ENCODE measurements at regions not wholly inside any gene's neighbourhood (a gene's known extent, or its start where the extent isn't known, plus 50 kb on each side); places are given as distances from the start of the nearest gene placed in this dataset.

GRCh38 chrX:128156204-128156603, 104.0 kb upstream of the ACTRT1 start:
- Histone ChIP-seq H3K27me3 (ENCODE audit: low read length) (no peaks in the 10 kb centered on the region), H3K9ac (ENCODE audit: low read length) (no peak overlapping the region), H3K79me2 (ENCODE audit: insufficient read depth, low read length) (no peaks in the 10 kb centered on the region), H3F3A (ENCODE audit: insufficient read depth) (no peaks in the 10 kb centered on the region), H3K4me3 (ENCODE audit: insufficient read depth, low read length, poor library complexity, severe bottlenecking) (no peak overlapping the region), H3K9me2 (replicated peaks; ENCODE audit: insufficient read depth, low read length) (no peaks in the 10 kb centered on the region), H2AFZ (ENCODE audit: low read depth, low read length, severe bottlenecking) (no peak overlapping the region), H4K20me1 (ENCODE audit: low read depth, low read length) (no peaks in the 10 kb centered on the region), H3K9me3 (ENCODE audit: insufficient read depth, low read length) (no peaks in the 10 kb centered on the region), H3K4me2 (ENCODE audit: low read depth, low read length, poor library complexity, severe bottlenecking) (no peak overlapping the region), H3K27ac (ENCODE audit: low read depth, low read length) (no peak overlapping the region), H3K36me3 (ENCODE audit: low read length) (no peaks in the 10 kb centered on the region)
- no peak for TF ChIP-seq EZH2phosphoT487 (conservative IDR thresholded peaks at IDR 0.05; ENCODE audit: low read length)
- TF ChIP-seq CTCF (IDR thresholded peaks at IDR 0.05; ENCODE audit: insufficient read depth, low read length, poor library complexity, severe bottlenecking) = no peak

GRCh38 chrX:128142745-128143144, 90.5 kb upstream of the ACTRT1 start:
- H3K36me3 ChIP-seq (ENCODE audit: low read length) = no peaks in the 10 kb centered on the region
- no peak overlapping the region for H3K27ac ChIP-seq (ENCODE audit: low read depth, low read length)
- H3K9me2 ChIP-seq (replicated peaks; ENCODE audit: insufficient read depth, low read length) = no peaks in the 10 kb centered on the region
- H3K9me3 ChIP-seq (ENCODE audit: insufficient read depth, low read length) = no peaks in the 10 kb centered on the region
- H3K27me3 ChIP-seq (ENCODE audit: low read length) = no peaks in the 10 kb centered on the region
- no peaks in the 10 kb centered on the region for H3K79me2 ChIP-seq (ENCODE audit: insufficient read depth, low read length)
- TF ChIP-seq EZH2phosphoT487 (conservative IDR thresholded peaks at IDR 0.05; ENCODE audit: low read length) = no peak
- TF ChIP-seq CTCF (IDR thresholded peaks at IDR 0.05; ENCODE audit: insufficient read depth, low read length, poor library complexity, severe bottlenecking) = no peak
- no peak overlapping the region for H3K9ac ChIP-seq (ENCODE audit: low read length)
- H3F3A ChIP-seq (ENCODE audit: insufficient read depth) = no peaks in the 10 kb centered on the region
- no peak overlapping the region for H3K4me2 ChIP-seq (ENCODE audit: low read depth, low read length, poor library complexity, severe bottlenecking)
- no peak overlapping the region for H2AFZ ChIP-seq (ENCODE audit: low read depth, low read length, severe bottlenecking)
- no peaks in the 10 kb centered on the region for H4K20me1 ChIP-seq (ENCODE audit: low read depth, low read length)
- no peak overlapping the region for H3K4me3 ChIP-seq (ENCODE audit: insufficient read depth, low read length, poor library complexity, severe bottlenecking)

GRCh38 chrX:128106630-128107029, 54.4 kb upstream of the ACTRT1 start:
- Histone ChIP-seq H3K27ac (ENCODE audit: low read depth, low read length) (no peak overlapping the region), H3K36me3 (ENCODE audit: low read length) (no peaks in the 10 kb centered on the region), H3K27me3 (ENCODE audit: low read length) (no peaks in the 10 kb centered on the region), H3K9me3 (ENCODE audit: insufficient read depth, low read length) (no peaks in the 10 kb centered on the region), H3K4me3 (ENCODE audit: insufficient read depth, low read length, poor library complexity, severe bottlenecking) (no peak overlapping the region), H3F3A (ENCODE audit: insufficient read depth) (no peaks in the 10 kb centered on the region), H3K9ac (ENCODE audit: low read length) (no peak overlapping the region), H3K79me2 (ENCODE audit: insufficient read depth, low read length) (no peaks in the 10 kb centered on the region), H2AFZ (ENCODE audit: low read depth, low read length, severe bottlenecking) (no peak overlapping the region), H3K9me2 (replicated peaks; ENCODE audit: insufficient read depth, low read length) (no peaks in the 10 kb centered on the region), H4K20me1 (ENCODE audit: low read depth, low read length) (no peaks in the 10 kb centered on the region), H3K4me2 (ENCODE audit: low read depth, low read length, poor library complexity, severe bottlenecking) (no peak overlapping the region)
- TF ChIP-seq CTCF (IDR thresholded peaks at IDR 0.05; ENCODE audit: insufficient read depth, low read length, poor library complexity, severe bottlenecking) = no peak

GRCh38 chrX:128105659-128106058, 53.5 kb upstream of the ACTRT1 start:
- no peak overlapping the region for H3K9ac ChIP-seq (ENCODE audit: low read length)
- no peaks in the 10 kb centered on the region for H3K27me3 ChIP-seq (ENCODE audit: low read length)
- no peaks in the 10 kb centered on the region for H3K9me3 ChIP-seq (ENCODE audit: insufficient read depth, low read length)
- H3K27ac ChIP-seq (ENCODE audit: low read depth, low read length) = no peak overlapping the region
- H3K4me2 ChIP-seq (ENCODE audit: low read depth, low read length, poor library complexity, severe bottlenecking) = no peak overlapping the region
- H3F3A ChIP-seq (ENCODE audit: insufficient read depth) = no peaks in the 10 kb centered on the region
- H3K79me2 ChIP-seq (ENCODE audit: insufficient read depth, low read length) = no peaks in the 10 kb centered on the region
- no peaks in the 10 kb centered on the region for H3K9me2 ChIP-seq (replicated peaks; ENCODE audit: insufficient read depth, low read length)
- no peaks in the 10 kb centered on the region for H4K20me1 ChIP-seq (ENCODE audit: low read depth, low read length)
- H2AFZ ChIP-seq (ENCODE audit: low read depth, low read length, severe bottlenecking) = no peak overlapping the region
- H3K4me3 ChIP-seq (ENCODE audit: insufficient read depth, low read length, poor library complexity, severe bottlenecking) = no peak overlapping the region
- TF ChIP-seq CTCF (IDR thresholded peaks at IDR 0.05; ENCODE audit: insufficient read depth, low read length, poor library complexity, severe bottlenecking) (no peak), EZH2phosphoT487 (conservative IDR thresholded peaks at IDR 0.05; ENCODE audit: low read length) (no peak)
- no peaks in the 10 kb centered on the region for H3K36me3 ChIP-seq (ENCODE audit: low read length)

Data from SU-DHL-6 (cell line).